ENCODE measurements at regions not wholly inside any gene's neighbourhood (a gene's known extent, or its start where the extent isn't known, plus 50 kb on each side); places are given as distances from the start of the nearest gene placed in this dataset.

GRCh38 chr6:80543598-80544222, 437.2 kb downstream of the BCKDHB start:
- H3K4me3 ChIP-seq (ENCODE audit: low read length), result no peak overlapping the region
- H3K79me2 ChIP-seq (ENCODE audit: low read length), result no peaks in the 10 kb centered on the region
- H2AFZ ChIP-seq (ENCODE audit: low read depth, low read length), result no peak overlapping the region
- no peaks in the 10 kb centered on the region for H3K27me3 ChIP-seq (ENCODE audit: low read depth, low read length)
- no peak overlapping the region for H3K27ac ChIP-seq (ENCODE audit: low read length)
- H3K9me3 ChIP-seq (ENCODE audit: insufficient read depth, low read length), result no peaks in the 10 kb centered on the region; the same call in 1 of the 2 replicates
- no peak overlapping the region for H3K4me2 ChIP-seq (ENCODE audit: low read length)
- H4K20me1 ChIP-seq (ENCODE audit: insufficient read depth, low read length), result no peaks in the 10 kb centered on the region
- no peak overlapping the region for H3K9ac ChIP-seq (ENCODE audit: low read length)
- no peaks in the 10 kb centered on the region for H3K36me3 ChIP-seq (replicated peaks; ENCODE audit: low read depth, low read length)
- H3K4me1 ChIP-seq (ENCODE audit: low read length), result peaks cover 8% of the 10 kb centered on the region
- TF ChIP-seq CTCF (IDR thresholded peaks at IDR 0.05; ENCODE audit: low read depth, low read length) (no peak), EZH2phosphoT487 (IDR thresholded peaks at IDR 0.05; ENCODE audit: low read depth) (no peak)

GRCh38 chr6:80543151-80543550, 436.7 kb downstream of the BCKDHB start:
- H3K9me3 ChIP-seq (ENCODE audit: insufficient read depth, low read length), result no peaks in the 10 kb centered on the region; the same call in 1 of the 2 replicates
- no peaks in the 10 kb centered on the region for H3K79me2 ChIP-seq (ENCODE audit: low read length)
- no peak overlapping the region for H3K9ac ChIP-seq (ENCODE audit: low read length)
- H4K20me1 ChIP-seq (ENCODE audit: insufficient read depth, low read length), result no peaks in the 10 kb centered on the region
- H3K4me3 ChIP-seq (ENCODE audit: low read length), result no peak overlapping the region
- no peak overlapping the region for H2AFZ ChIP-seq (ENCODE audit: low read depth, low read length)
- H3K4me1 ChIP-seq (ENCODE audit: low read length), result peaks cover 8% of the 10 kb centered on the region
- no peak overlapping the region for H3K4me2 ChIP-seq (ENCODE audit: low read length)
- no peaks in the 10 kb centered on the region for H3K36me3 ChIP-seq (replicated peaks; ENCODE audit: low read depth, low read length)
- H3K27ac ChIP-seq (ENCODE audit: low read length), result no peak overlapping the region
- no peaks in the 10 kb centered on the region for H3K27me3 ChIP-seq (ENCODE audit: low read depth, low read length)
- no peak for TF ChIP-seq CTCF (IDR thresholded peaks at IDR 0.05; ENCODE audit: low read depth, low read length)

GRCh38 chr6:80541886-80542285, 435.4 kb downstream of the BCKDHB start:
- H3K9ac ChIP-seq (ENCODE audit: low read length), result no peak overlapping the region
- no peaks in the 10 kb centered on the region for H3K27me3 ChIP-seq (ENCODE audit: low read depth, low read length)
- no peak overlapping the region for H3K4me2 ChIP-seq (ENCODE audit: low read length)
- no peaks in the 10 kb centered on the region for H4K20me1 ChIP-seq (ENCODE audit: insufficient read depth, low read length)
- H3K4me3 ChIP-seq (ENCODE audit: low read length), result no peak overlapping the region
- H3K9me3 ChIP-seq (ENCODE audit: insufficient read depth, low read length), result no peaks in the 10 kb centered on the region; the same call in 1 of the 2 replicates
- no peaks in the 10 kb centered on the region for H3K79me2 ChIP-seq (ENCODE audit: low read length)
- peaks cover 8% of the 10 kb centered on the region for H3K4me1 ChIP-seq (ENCODE audit: low read length)
- no peaks in the 10 kb centered on the region for H3K36me3 ChIP-seq (replicated peaks; ENCODE audit: low read depth, low read length)
- no peak overlapping the region for H3K27ac ChIP-seq (ENCODE audit: low read length)
- TF ChIP-seq EZH2phosphoT487 (IDR thresholded peaks at IDR 0.05; ENCODE audit: low read depth) (no peak), CTCF (IDR thresholded peaks at IDR 0.05; ENCODE audit: low read depth, low read length) (no peak)
- no peak overlapping the region for H2AFZ ChIP-seq (ENCODE audit: low read depth, low read length)

GRCh38 chr6:80541181-80541580, 434.7 kb downstream of the BCKDHB start:
- no peaks in the 10 kb centered on the region; the same call in 1 of the 2 replicates for H3K9me3 ChIP-seq (ENCODE audit: insufficient read depth, low read length)
- no peak overlapping the region for H2AFZ ChIP-seq (ENCODE audit: low read depth, low read length)
- H3K27ac ChIP-seq (ENCODE audit: low read length), result no peak overlapping the region
- no peak overlapping the region for H3K4me2 ChIP-seq (ENCODE audit: low read length)
- TF ChIP-seq CTCF (IDR thresholded peaks at IDR 0.05; ENCODE audit: low read depth, low read length), result no peak
- TF ChIP-seq EZH2phosphoT487 (IDR thresholded peaks at IDR 0.05; ENCODE audit: low read depth), result no peak
- peaks cover 8% of the 10 kb centered on the region for H3K4me1 ChIP-seq (ENCODE audit: low read length)
- no peak overlapping the region for H3K4me3 ChIP-seq (ENCODE audit: low read length)
- no peaks in the 10 kb centered on the region for H3K79me2 ChIP-seq (ENCODE audit: low read length)
- no peaks in the 10 kb centered on the region for H3K36me3 ChIP-seq (replicated peaks; ENCODE audit: low read depth, low read length)
- no peak overlapping the region for H3K9ac ChIP-seq (ENCODE audit: low read length)
- no peaks in the 10 kb centered on the region for H4K20me1 ChIP-seq (ENCODE audit: insufficient read depth, low read length)
- no peaks in the 10 kb centered on the region for H3K27me3 ChIP-seq (ENCODE audit: low read depth, low read length)
